ENCODE measurements at regions not wholly inside any gene's neighbourhood (a gene's known extent, or its start where the extent isn't known, plus 50 kb on each side); places are given as distances from the start of the nearest gene placed in this dataset.

- no peak overlapping the region for H3K27ac Mint-ChIP-seq
- Histone ChIP-seq H3K9me3 (ENCODE audit: low read depth) (no peaks in the 10 kb centered on the region), H3F3A (ENCODE audit: low read depth) (no peaks in the 10 kb centered on the region), H3K79me2 (ENCODE audit: low read depth) (no peaks in the 10 kb centered on the region), H3K4me3 (no peak overlapping the region), H4K20me1 (ENCODE audit: low read depth) (no peaks in the 10 kb centered on the region), H3K36me3 (no peaks in the 10 kb centered on the region), H3K27ac (no peak overlapping the region), H3K4me2 (no peak overlapping the region), H2AFZ (replicated peaks) (no peak overlapping the region), H3K4me1 (no peaks in the 10 kb centered on the region), H3K9ac (no peak overlapping the region), H3K27me3 (no peaks in the 10 kb centered on the region)
- H3K36me3 Mint-ChIP-seq: no peaks in the 10 kb centered on the region
- H3K27me3 Mint-ChIP-seq (ENCODE audit: insufficient read depth, low read depth): no peaks in the 10 kb centered on the region
- H3K4me1 Mint-ChIP-seq: peaks cover 10% of the 10 kb centered on the region
- no peak for DNase-seq (ENCODE audit: low spot score)
- no peak overlapping the region for H3K4me3 Mint-ChIP-seq
- no peaks in the 10 kb centered on the region for H3K9me3 Mint-ChIP-seq
- TF ChIP-seq EZH2phosphoT487 (IDR thresholded peaks at IDR 0.05) (no peak), CTCF (IDR thresholded peaks at IDR 0.05) (no peak), EZH2 (IDR thresholded peaks at IDR 0.05) (no peak)
These were observed 131.6 kb upstream of the RASA1 start for GRCh38 chr5:87136096-87136495.

- no peak overlapping the region for H3K27ac Mint-ChIP-seq
- H3K4me3 Mint-ChIP-seq: no peak overlapping the region
- H3K36me3 Mint-ChIP-seq: no peaks in the 10 kb centered on the region
- Histone ChIP-seq H3K27ac (no peak overlapping the region), H3K9ac (no peak overlapping the region), H2AFZ (replicated peaks) (no peak overlapping the region), H3K79me2 (ENCODE audit: low read depth) (no peaks in the 10 kb centered on the region), H3K36me3 (no peaks in the 10 kb centered on the region), H4K20me1 (ENCODE audit: low read depth) (no peaks in the 10 kb centered on the region), H3F3A (ENCODE audit: low read depth) (no peaks in the 10 kb centered on the region), H3K9me3 (ENCODE audit: low read depth) (no peaks in the 10 kb centered on the region), H3K27me3 (no peaks in the 10 kb centered on the region), H3K4me3 (no peak overlapping the region), H3K4me1 (no peaks in the 10 kb centered on the region), H3K4me2 (no peak overlapping the region)
- H3K9me3 Mint-ChIP-seq: no peaks in the 10 kb centered on the region
- no peak for DNase-seq (ENCODE audit: low spot score)
- peaks cover 10% of the 10 kb centered on the region for H3K4me1 Mint-ChIP-seq
- TF ChIP-seq EZH2 (IDR thresholded peaks at IDR 0.05) (no peak), CTCF (IDR thresholded peaks at IDR 0.05) (no peak), EZH2phosphoT487 (IDR thresholded peaks at IDR 0.05) (no peak)
- no peaks in the 10 kb centered on the region for H3K27me3 Mint-ChIP-seq (ENCODE audit: insufficient read depth, low read depth)
These were observed 130.9 kb upstream of the RASA1 start for GRCh38 chr5:87136733-87137132.

GRCh38 chr5:87137283-87137682 is 130.4 kb upstream of the RASA1 start:
- no peaks in the 10 kb centered on the region for H3K36me3 ChIP-seq
- H3K4me1 ChIP-seq: no peaks in the 10 kb centered on the region
- no peak overlapping the region for H3K9ac ChIP-seq
- no peak overlapping the region for H2AFZ ChIP-seq (replicated peaks)
- DNase-seq (ENCODE audit: low spot score): no peak
- no peaks in the 10 kb centered on the region for H3K9me3 ChIP-seq (ENCODE audit: low read depth)
- Mint-ChIP-seq H3K4me3 (no peak overlapping the region), H3K27me3 (ENCODE audit: insufficient read depth, low read depth) (no peaks in the 10 kb centered on the region), H3K4me1 (peaks cover 10% of the 10 kb centered on the region), H3K9me3 (no peaks in the 10 kb centered on the region), H3K36me3 (no peaks in the 10 kb centered on the region), H3K27ac (no peak overlapping the region)
- H3K4me3 ChIP-seq: no peak overlapping the region
- no peaks in the 10 kb centered on the region for H3K79me2 ChIP-seq (ENCODE audit: low read depth)
- H3F3A ChIP-seq (ENCODE audit: low read depth): no peaks in the 10 kb centered on the region
- no peak overlapping the region for H3K27ac ChIP-seq
- H4K20me1 ChIP-seq (ENCODE audit: low read depth): no peaks in the 10 kb centered on the region
- H3K4me2 ChIP-seq: no peak overlapping the region
- H3K27me3 ChIP-seq: no peaks in the 10 kb centered on the region
- TF ChIP-seq EZH2phosphoT487 (IDR thresholded peaks at IDR 0.05) (no peak), EZH2 (IDR thresholded peaks at IDR 0.05) (no peak), CTCF (IDR thresholded peaks at IDR 0.05) (no peak)
